RPMI8226 (cell line): ENCODE measurements at regions not wholly inside any gene's neighbourhood (a gene's known extent, or its start where the extent isn't known, plus 50 kb on each side); places are given as distances from the start of the nearest gene placed in this dataset.
"Not testable (repeated sequence)": the region's sequence is repeated elsewhere in the genome, so short reads cannot be mapped to it uniquely, and the experiment has no call there.

ENCODE experiments used
- DNase-seq: peaks from one replicate; pipeline ENCODE4 v3.0.0-alpha.2; 2015

DNA sequence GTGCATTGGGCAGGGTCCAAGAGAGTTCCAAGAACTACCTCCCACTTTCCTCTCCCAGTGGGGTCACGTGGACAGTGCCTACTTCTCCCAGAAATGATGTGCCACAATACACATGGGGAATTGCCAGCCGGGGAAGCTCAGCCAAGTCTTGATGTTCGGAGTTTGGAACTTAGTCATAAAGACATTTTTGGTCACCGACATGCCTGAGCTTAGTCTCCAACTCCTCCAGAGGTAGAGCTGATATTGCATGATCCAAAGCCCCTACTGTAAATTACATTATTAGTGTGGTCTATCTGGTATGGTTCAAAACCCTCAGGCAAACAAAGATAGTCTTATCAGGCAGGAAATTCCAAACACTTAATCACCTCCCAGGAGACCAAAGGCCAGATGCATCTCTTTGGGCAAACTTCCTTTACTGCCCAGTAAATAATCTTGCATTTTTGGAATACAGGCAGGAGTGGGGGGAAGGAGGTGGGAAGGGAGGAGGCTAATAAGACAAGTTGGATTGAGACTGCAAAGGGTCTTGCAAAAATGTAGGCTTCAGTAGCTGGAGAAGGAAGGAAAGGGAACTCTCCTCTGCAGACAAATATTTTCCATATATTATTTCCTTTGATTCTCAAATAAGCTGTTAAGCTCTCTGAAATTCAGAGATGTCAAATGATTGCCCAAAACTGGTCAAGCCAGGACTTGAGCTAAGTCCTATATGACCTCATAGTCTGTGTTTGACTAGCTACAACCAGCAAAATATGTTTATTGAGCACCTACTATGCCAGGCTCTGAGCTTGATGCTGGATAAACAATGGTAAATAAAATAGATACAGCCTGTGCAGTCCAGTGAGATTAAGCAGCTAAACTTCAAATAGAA is 99.4 kb downstream of the DRD1 start:
- no peak for DNase-seq

GRCh38 chr5:175343308-175343707 is 100.7 kb downstream of the DRD1 start:
- no peak for DNase-seq

DNA sequence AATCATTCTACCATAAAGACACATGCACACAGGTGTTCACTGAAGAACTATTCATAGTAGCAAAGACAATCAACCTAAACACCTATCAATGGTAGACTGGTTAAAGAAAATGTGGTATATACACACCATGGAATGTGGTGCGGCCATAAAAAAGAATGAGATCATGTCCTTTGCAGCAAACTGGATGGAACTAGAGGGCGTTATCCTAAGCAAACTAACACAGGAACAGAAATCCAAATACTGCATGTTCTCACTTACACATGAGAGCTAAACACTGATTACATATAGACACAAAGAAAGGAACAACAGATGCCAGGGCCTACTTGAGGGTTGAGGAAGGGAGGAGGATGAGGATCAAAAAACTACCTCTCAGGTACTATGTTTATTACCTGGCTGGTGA is 103.8 kb downstream of the DRD1 start:
- no peak for DNase-seq

GRCh38 chr5:175337680-175338079 is 106.3 kb downstream of the DRD1 start:
- no peak for DNase-seq

- DNase-seq, result no peak
Measured at GRCh38 chr5:175336781-175337180, 107.2 kb downstream of the DRD1 start.

DNA sequence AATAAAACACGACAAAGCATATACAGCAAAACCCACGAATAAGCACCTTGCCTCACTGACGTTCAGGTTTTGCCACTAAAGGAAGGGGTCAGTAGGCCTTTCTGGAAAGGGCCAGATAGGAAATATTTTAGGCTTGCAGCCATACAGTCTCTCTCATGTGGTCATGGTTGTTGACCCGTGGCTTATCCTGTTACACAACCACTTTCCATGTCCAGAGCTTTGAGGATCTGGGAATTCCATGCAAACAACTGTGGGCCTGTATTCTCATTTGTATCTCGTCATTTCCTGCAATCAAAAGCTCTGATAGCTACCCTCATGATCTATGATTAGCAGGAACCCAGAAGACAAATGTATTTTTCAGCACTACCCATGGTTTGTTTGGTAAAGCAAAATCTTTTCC is 108.3 kb downstream of the DRD1 start:
- no peak for DNase-seq

DNA sequence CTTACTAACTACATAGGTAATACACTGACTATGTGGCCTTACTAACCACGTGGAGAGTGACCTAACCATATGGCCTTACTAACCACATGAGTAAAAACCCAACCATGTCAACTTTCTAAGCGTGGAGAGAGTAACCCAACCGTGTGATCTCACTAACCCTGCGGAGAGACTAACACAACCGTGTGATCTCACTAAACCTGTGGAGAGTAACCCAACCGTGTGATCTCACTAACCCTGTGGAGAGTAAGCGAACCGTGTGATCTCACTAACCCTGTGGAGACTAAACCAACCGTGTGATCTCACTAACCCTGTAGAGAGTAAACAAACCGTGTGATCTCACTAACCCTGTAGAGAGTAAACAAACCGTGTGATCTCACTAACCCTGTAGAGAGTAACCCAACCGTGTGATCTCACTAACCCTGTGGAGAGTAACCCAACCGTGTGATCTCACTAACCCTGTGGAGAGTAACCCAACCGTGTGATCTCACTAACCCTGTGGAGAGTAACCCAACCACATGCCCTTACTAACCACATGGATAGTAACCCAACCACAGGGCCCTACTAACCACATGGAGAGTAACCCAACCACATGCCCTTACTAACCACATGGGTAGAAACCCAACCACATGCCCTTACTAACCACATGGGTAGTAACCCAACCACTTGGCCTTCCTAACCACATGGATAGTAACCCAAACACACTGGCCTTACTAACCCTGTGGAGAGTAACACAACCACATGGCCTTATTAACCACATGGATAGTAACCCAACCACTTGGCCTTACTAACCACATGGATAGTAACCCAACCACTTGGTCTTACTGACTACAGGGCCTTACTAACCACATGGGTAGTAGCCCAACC is 112.6 kb downstream of the DRD1 start:
- DNase-seq, result not testable (repeated sequence)

DNA sequence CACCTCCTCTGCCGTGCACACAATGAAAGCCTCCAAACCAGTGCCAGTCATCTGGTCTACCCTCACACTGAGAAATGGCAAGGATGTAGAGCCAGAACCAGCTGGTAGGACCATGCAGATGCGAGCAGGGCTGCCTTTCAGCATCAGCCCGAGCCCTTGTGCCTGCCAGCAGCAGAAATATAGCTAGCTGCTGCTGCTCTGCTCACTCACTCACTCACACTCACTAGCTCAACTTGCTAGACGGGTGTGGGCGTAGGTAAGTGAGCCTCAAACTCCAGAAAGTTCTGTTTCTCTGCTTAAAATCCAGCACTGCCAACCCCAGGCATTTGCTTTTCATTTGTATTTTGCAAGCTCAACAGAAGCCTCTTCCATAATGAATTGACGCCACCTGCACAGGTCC is 114.0 kb downstream of the DRD1 start:
- no peak for DNase-seq

GRCh38 chr5:175328687-175329086 is 115.3 kb downstream of the DRD1 start:
- DNase-seq, result no peak

- DNase-seq, result no peak
Measured at GRCh38 chr5:175328176-175328575, 115.8 kb downstream of the DRD1 start.

DNA sequence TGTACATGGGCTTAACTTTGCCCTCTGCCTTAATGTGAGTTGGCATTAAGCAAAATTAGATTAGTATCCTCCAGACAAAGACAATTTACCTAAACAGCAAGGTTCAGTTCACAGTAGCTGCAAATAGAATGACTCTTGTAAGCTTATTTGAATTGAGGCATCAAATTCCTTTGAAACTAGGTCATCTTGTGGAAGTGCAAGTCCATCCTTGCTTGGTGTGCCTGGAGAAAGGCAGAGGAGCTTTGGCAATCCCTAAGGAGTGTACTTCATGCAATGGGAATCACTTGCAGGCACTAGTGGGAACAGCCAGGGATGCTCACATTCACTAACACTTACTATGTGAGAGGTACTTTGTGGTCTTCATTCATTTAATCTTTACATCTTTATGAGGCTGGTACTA is 118.3 kb downstream of the DRD1 start:
- DNase-seq, result no peak

DNA sequence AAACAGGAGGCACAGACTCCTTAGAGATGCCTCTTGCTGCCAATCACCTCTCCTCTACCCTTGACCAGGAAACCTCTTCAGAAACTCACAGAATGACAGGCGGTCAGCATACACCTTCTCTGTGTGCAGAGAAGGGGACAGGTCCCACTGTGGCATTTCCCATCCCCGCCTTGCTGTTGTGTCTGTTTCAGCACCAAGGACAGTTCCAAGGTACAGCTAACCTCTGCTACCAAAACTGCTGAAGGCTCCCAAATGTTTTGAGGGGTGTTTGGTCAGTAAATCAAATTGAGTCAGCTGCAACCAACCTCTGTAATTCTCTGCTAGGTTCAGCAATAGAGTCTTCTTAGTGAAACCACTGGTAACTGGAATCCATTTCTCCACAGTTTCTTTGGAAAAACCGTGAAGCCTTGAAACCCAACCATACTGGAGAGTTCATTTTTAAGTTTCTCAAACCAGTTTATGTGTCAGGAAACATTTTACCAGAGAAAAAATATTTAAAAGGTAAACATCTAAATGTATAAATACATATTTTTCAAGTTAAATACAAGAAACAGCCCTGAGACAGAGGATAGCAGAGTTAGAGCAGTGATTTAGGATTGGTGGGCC is 122.0 kb downstream of the DRD1 start:
- peak; percentile 71 for DNase-seq

DNA sequence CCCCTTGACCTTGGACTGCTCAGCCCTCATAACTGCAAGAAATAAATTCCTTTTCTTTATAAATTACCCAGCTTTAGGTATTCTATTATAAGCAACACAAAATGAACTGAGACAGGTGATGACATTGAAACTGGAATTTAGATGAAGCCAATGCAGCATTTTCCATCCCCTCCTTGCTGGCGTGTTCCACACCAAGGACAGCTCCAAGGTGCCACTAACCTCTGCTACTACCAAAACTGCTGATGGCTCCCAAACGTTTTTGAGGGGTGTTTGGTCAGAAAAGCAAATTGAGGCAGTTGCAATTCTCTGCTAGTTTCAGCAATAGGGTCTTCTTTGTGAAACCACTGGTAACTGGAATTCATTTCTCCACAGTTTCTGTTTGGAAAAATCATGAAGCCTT is 124.8 kb downstream of the DRD1 start:
- no peak for DNase-seq

DNA sequence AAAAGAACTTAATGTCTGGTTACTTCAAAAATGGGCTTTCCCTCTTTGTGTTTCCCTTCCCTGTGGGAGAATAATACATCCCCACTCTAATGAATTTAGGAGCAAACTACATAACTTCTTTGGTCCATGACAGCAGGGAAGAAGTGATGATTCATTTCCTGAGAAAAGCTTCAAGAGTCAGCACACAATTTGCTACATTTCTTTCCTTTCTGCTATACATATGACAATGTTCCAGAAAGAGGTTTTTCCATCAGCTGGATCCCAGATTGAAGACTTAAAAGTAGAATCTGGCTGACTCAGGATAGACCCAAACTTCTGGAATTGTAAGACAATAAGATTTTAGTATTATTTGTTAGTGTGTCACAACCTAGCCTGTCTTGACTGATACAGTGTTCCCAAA is 126.1 kb downstream of the DRD1 start:
- no peak for DNase-seq

- DNase-seq, result no peak
Measured at GRCh38 chr5:175309218-175309810, 134.7 kb downstream of the DRD1 start.

- DNase-seq, result no peak
Measured at GRCh38 chr5:175308701-175309100, 135.3 kb downstream of the DRD1 start.

GRCh38 chr5:175306381-175306780 is 137.6 kb downstream of the DRD1 start:
- DNase-seq, result no peak

GRCh38 chr5:175305251-175305650 is 138.7 kb downstream of the DRD1 start:
- no peak for DNase-seq

DNA sequence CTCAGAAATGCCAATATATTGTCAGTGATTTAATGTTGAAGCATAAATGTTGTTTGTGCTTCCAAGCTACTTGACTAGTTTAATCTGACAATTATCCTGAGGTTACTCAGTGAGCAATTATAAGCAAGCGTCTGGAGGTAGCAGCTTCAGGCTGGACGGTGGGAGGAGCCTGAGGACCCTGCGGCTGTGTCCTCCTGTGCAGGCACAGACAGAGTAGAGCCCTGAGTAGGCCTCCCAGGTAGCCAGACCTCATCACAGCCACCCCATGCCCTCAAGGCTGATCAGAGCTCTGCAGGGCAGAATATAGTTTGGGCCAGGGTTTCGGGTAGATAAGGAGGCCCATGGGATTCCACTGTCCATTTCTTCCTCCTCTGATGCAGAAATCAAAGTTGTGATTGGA is 153.6 kb downstream of the DRD1 start:
- DNase-seq, result no peak

DNA sequence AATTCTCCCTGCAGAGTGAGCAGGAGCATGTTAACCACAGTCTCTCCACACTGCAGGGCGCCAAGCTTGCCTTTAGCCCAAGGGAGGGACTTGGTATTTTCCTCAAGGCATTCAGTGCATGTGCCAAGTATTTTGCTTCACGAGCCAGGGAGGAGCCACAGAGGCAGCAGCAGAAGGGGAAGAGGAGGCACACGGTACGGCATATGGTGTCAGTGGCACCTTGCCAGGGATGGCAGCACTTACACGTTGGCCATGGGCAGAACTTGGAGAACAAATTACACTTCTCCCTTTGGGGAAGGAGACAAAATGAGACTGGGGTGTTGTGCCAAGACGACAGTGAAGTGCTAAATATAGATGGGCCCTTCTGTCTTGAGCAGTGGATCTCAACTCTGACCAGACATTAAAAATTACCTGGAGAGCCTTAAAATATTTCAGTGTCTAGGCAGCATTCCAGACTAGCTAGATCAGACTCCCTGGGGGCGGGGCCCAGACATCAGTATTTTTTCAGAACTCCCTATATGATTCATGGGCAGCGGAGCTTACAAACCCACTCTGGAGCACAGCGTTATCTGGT is 155.8 kb downstream of the DRD1 start:
- peak; percentile 10 for DNase-seq

GRCh38 chr5:175286981-175287380 is 157.0 kb downstream of the DRD1 start:
- no peak for DNase-seq

- DNase-seq, result no peak
Measured at GRCh38 chr5:175285261-175285660, 158.7 kb downstream of the DRD1 start.

GRCh38 chr5:175284806-175285205 is 159.2 kb downstream of the DRD1 start:
- DNase-seq, result no peak
